CD4-positive, alpha-beta T cell (primary cell): ENCODE measurements at regions not wholly inside any gene's neighbourhood (a gene's known extent, or its start where the extent isn't known, plus 50 kb on each side); places are given as distances from the start of the nearest gene placed in this dataset.

Experiments
- ATAC-seq: fragments of 200-7000 bp; cut with Tn5 transposase; one replicate; pipeline ENCODE4 v1.10.0; 2022; ENCODE audit warnings: mild to moderate bottlenecking; ENCODE audit not compliant: poor library complexity
- CTCF ChIA-PET: fragments of 350-600 bp; sonication (Branson Sonifier 250); formaldehyde crosslinking; loops from one replicate; lab custom pipeline; 2021; ENCODE audit warnings: antibody characterized with exemption, inconsistent platforms; lab: Charles Lee
- POLR2A ChIA-PET: fragments of 350-600 bp; sonication (Branson Sonifier 250); formaldehyde crosslinking; loops from one replicate; lab custom pipeline; 2021; ENCODE audit warnings: antibody characterized with exemption, inconsistent platforms; lab: Charles Lee
- DNase-seq, 14 experiments: peaks; one replicate each; pipeline ENCODE4 v3.0.0-alpha.2; 2013 to 2020; ENCODE audit warnings: mixed read lengths in 2 of 14
- H3K27ac ChIP-seq, 2 donors: one replicate each; pipeline versions ENCODE4 v1.5.1 to v1.7.0; 2013; ENCODE audit warnings: low read length in 2 of 2, low read depth in 1 of 2, mild to moderate bottlenecking in 1 of 2
- H3K27me3 ChIP-seq, 2 experiments: 1 replicate in 1 of 2; 2 replicates in 1 of 2; pipeline versions ENCODE4 v1.6.1 to v1.7.0; 2013; ENCODE audit warnings: low read length in 2 of 2, control low read depth in 1 of 2, mild to moderate bottlenecking in 1 of 2, moderate library complexity in 1 of 2; ENCODE audit not compliant: insufficient read depth in 2 of 2, control insufficient read depth in 1 of 2
- H3K36me3 ChIP-seq: one replicate; pipeline ENCODE4 v1.6.1; 2013; ENCODE audit warnings: low read length, control low read depth; ENCODE audit not compliant: insufficient read depth
- H3K4me1 ChIP-seq: one replicate; pipeline ENCODE4 v1.6.1; 2013; ENCODE audit warnings: low read length, control low read depth; ENCODE audit not compliant: insufficient read depth
- H3K4me3 ChIP-seq: one replicate; pipeline ENCODE4 v1.5.1; 2013; ENCODE audit warnings: mild to moderate bottlenecking, low read length, moderate library complexity
- H3K9me3 ChIP-seq, 2 experiments: 1 replicate in 1 of 2; 2 replicates in 1 of 2; pipeline versions ENCODE4 v1.6.1 to v1.7.0; 2013; ENCODE audit warnings: low read length in 2 of 2, mild to moderate bottlenecking in 2 of 2, control low read depth in 1 of 2, moderate library complexity in 1 of 2; ENCODE audit not compliant: control insufficient read depth in 1 of 2, insufficient read depth in 1 of 2
- H3K27ac Mint-ChIP-seq: one replicate; pipeline ENCODE4 v1.8.0; 2020; ENCODE audit warnings: mixed read lengths
- H3K27me3 Mint-ChIP-seq: one replicate; pipeline ENCODE4 v1.8.0; 2021; ENCODE audit warnings: mixed read lengths
- H3K36me3 Mint-ChIP-seq: one replicate; pipeline ENCODE4 v1.8.0; 2021; ENCODE audit warnings: low read depth, mixed read lengths
- H3K4me1 Mint-ChIP-seq: one replicate; pipeline ENCODE4 v1.8.0; 2021; ENCODE audit warnings: low read depth, mixed read lengths
- H3K4me3 Mint-ChIP-seq: one replicate; pipeline ENCODE4 v1.8.0; 2020; ENCODE audit warnings: mild to moderate bottlenecking, mixed read lengths
- H3K9me3 Mint-ChIP-seq: one replicate; pipeline ENCODE4 v1.8.0; 2020; ENCODE audit warnings: mixed read lengths
- CTCF ChIP-seq: fragments of 200-600 bp; IDR thresholded peaks from one replicate; pipeline ENCODE4 v1.8.0; 2022; ENCODE audit warnings: antibody characterized with exemption, mild to moderate bottlenecking
- intact Hi-C, 2 experiments: fragments of 100-400 bp; cut with DNase I in 1 of 2; cut with micrococcal nuclease in 1 of 2; formaldehyde crosslinking; loops; one replicate each; pipeline versions ENCODE4 v1.15.1 to v1.9.0; 2023 to 2025; cut with DNase I, micrococcal nuclease

- H3K9me3 ChIP-seq: no peaks in the 10 kb centered on the region
- ATAC-seq (no peak), DNase-seq (no peak)
- H3K36me3 ChIP-seq: no peaks in the 10 kb centered on the region
- Mint-ChIP-seq H3K27ac (no peak overlapping the region), H3K36me3 (no peaks in the 10 kb centered on the region), H3K4me3 (no peak overlapping the region), H3K9me3 (no peaks in the 10 kb centered on the region), H3K27me3 (no peaks in the 10 kb centered on the region), H3K4me1 (no peaks in the 10 kb centered on the region)
- H3K27me3 ChIP-seq: no peaks in the 10 kb centered on the region
- no peak for TF ChIP-seq CTCF
- no peak overlapping the region for H3K27ac ChIP-seq
- CTCF ChIA-PET: no interaction called here
- intact Hi-C loops: no loop called here
- H3K4me1 ChIP-seq: no peaks in the 10 kb centered on the region
- H3K4me3 ChIP-seq: no peak overlapping the region
- POLR2A ChIA-PET: no interaction called here
These were observed 240.9 kb downstream of the RNF152 start for GRCh38 chr18:61651880-61652268.

- ChIA-PET POLR2A (no interaction called here), CTCF (no interaction called here)
- TF ChIP-seq CTCF: no peak
- Histone ChIP-seq H3K27me3 (no peaks in the 10 kb centered on the region), H3K9me3 (no peaks in the 10 kb centered on the region), H3K27ac (no peak overlapping the region), H3K4me3 (no peak overlapping the region), H3K36me3 (no peaks in the 10 kb centered on the region), H3K4me1 (no peaks in the 10 kb centered on the region)
- intact Hi-C loops: no loop called here
- ATAC-seq (no peak), DNase-seq (no peak)
- no peak overlapping the region for H3K27ac Mint-ChIP-seq
- no peaks in the 10 kb centered on the region for H3K9me3 Mint-ChIP-seq
- H3K36me3 Mint-ChIP-seq: no peaks in the 10 kb centered on the region
- H3K27me3 Mint-ChIP-seq: no peaks in the 10 kb centered on the region
- no peak overlapping the region for H3K4me3 Mint-ChIP-seq
- H3K4me1 Mint-ChIP-seq: no peaks in the 10 kb centered on the region
These were observed 241.5 kb downstream of the RNF152 start for GRCh38 chr18:61651145-61651879.

- TF ChIP-seq CTCF: no peak
These were observed 248.7 kb downstream of the RNF152 start for GRCh38 chr18:61643884-61644647.

More at GRCh38 chr18:61643884-61644647, 248.7 kb downstream of the RNF152 start:
- ATAC-seq: no peak
- CTCF ChIA-PET: no interaction called here
- no peak for DNase-seq
- POLR2A ChIA-PET: no interaction called here
- Mint-ChIP-seq H3K4me1 (no peaks in the 10 kb centered on the region), H3K27me3 (no peaks in the 10 kb centered on the region), H3K27ac (no peak overlapping the region), H3K4me3 (no peak overlapping the region), H3K36me3 (no peaks in the 10 kb centered on the region), H3K9me3 (no peaks in the 10 kb centered on the region)
- H3K27me3 ChIP-seq: peaks cover 0 to 5% of the 10 kb centered on the region in 2 experiments
- peaks cover 5% of the 10 kb centered on the region for H3K4me1 ChIP-seq
- no peaks in the 10 kb centered on the region for H3K9me3 ChIP-seq
- no peak overlapping the region for H3K27ac ChIP-seq
- intact Hi-C loops: no loop called here
- no peak overlapping the region for H3K4me3 ChIP-seq
- no peaks in the 10 kb centered on the region for H3K36me3 ChIP-seq
